GM20000 (cell line): ENCODE measurements at regions not wholly inside any gene's neighbourhood (a gene's known extent, or its start where the extent isn't known, plus 50 kb on each side); places are given as distances from the start of the nearest gene placed in this dataset.

Experiments used
- DNase-seq: peaks from one replicate; pipeline ENCODE4 v3.0.0; 2012; ENCODE audit warnings: low spot score
- CTCF ChIP-seq: IDR thresholded peaks from 2 replicates; pipeline ENCODE4 v1.5.1; 2012; ENCODE audit warnings: mild to moderate bottlenecking, control low read depth; ENCODE audit errors: extremely low read depth, missing control alignments

- no peak for TF ChIP-seq CTCF
- no peak for DNase-seq
These were observed 311.5 kb downstream of the CDH2 start for GRCh38 chr18:27865431-27865830.

- TF ChIP-seq CTCF: no peak
- no peak for DNase-seq
These were observed 313.0 kb downstream of the CDH2 start for GRCh38 chr18:27863780-27864430.

- TF ChIP-seq CTCF: no peak
- DNase-seq: no peak
These were observed 314.8 kb downstream of the CDH2 start for GRCh38 chr18:27862041-27862682.

- no peak for TF ChIP-seq CTCF
- DNase-seq: no peak
These were observed 315.4 kb downstream of the CDH2 start for GRCh38 chr18:27861539-27861938.

GRCh38 chr18:27860701-27861107, 316.2 kb downstream of the CDH2 start:
- no peak for DNase-seq
- no peak for TF ChIP-seq CTCF

- no peak for TF ChIP-seq CTCF
- DNase-seq: no peak
These were observed 316.9 kb downstream of the CDH2 start for GRCh38 chr18:27860011-27860410.

GRCh38 chr18:27856820-27857219, 320.1 kb downstream of the CDH2 start:
- no peak for TF ChIP-seq CTCF
- DNase-seq: no peak
